ENCODE measurements at regions not wholly inside any gene's neighbourhood (a gene's known extent, or its start where the extent isn't known, plus 50 kb on each side); places are given as distances from the start of the nearest gene placed in this dataset.

GRCh38 chr2:82839036-82839435 is 1620.0 kb downstream of the SUCLG1 start:
- no peak for DNase-seq

- no peak for DNase-seq
These were observed 1621.3 kb downstream of the SUCLG1 start for GRCh38 chr2:82837588-82838304.

GRCh38 chr2:82834893-82835292 is 1624.2 kb downstream of the SUCLG1 start:
- no peak for DNase-seq

GRCh38 chr2:82827426-82827825 is 1631.7 kb downstream of the SUCLG1 start:
- DNase-seq: no peak

- no peak for DNase-seq
These were observed 1632.6 kb downstream of the SUCLG1 start for GRCh38 chr2:82826437-82826836.

- DNase-seq: no peak
These were observed 1633.5 kb downstream of the SUCLG1 start for GRCh38 chr2:82825410-82826090.

GRCh38 chr2:82823892-82824291 is 1635.2 kb downstream of the SUCLG1 start:
- DNase-seq: no peak

GRCh38 chr2:82819951-82820350 is 1639.1 kb downstream of the SUCLG1 start:
- no peak for DNase-seq

GRCh38 chr2:82814146-82814545 is 1644.9 kb downstream of the SUCLG1 start:
- DNase-seq: no peak

- no peak for DNase-seq
These were observed 1647.1 kb downstream of the SUCLG1 start for GRCh38 chr2:82811946-82812345.

- no peak for DNase-seq
These were observed 1655.8 kb downstream of the SUCLG1 start for GRCh38 chr2:82803307-82803706.

GRCh38 chr2:82797469-82797868 is 1661.6 kb downstream of the SUCLG1 start:
- no peak for DNase-seq

- no peak for DNase-seq
These were observed 1662.9 kb downstream of the SUCLG1 start for GRCh38 chr2:82796132-82796531.

- no peak for DNase-seq
These were observed 1663.6 kb downstream of the SUCLG1 start for GRCh38 chr2:82795446-82795845.

- DNase-seq: no peak
These were observed 1665.2 kb downstream of the SUCLG1 start for GRCh38 chr2:82793711-82794435.

GRCh38 chr2:82792316-82792715 is 1666.8 kb downstream of the SUCLG1 start:
- DNase-seq: no peak

- DNase-seq: no peak
These were observed 1668.7 kb downstream of the SUCLG1 start for GRCh38 chr2:82790206-82791021.

GRCh38 chr2:82789851-82790205 is 1669.3 kb downstream of the SUCLG1 start:
- no peak for DNase-seq

- DNase-seq: no peak
These were observed 1677.7 kb downstream of the SUCLG1 start for GRCh38 chr2:82781176-82781915.

- no peak for DNase-seq
These were observed 1679.0 kb downstream of the SUCLG1 start for GRCh38 chr2:82780050-82780449.

- DNase-seq: no peak
These were observed 1706.7 kb downstream of the SUCLG1 start for GRCh38 chr2:82752396-82752795.

GRCh38 chr2:82748653-82749052 is 1710.4 kb downstream of the SUCLG1 start:
- DNase-seq: no peak
